H1 (cell line): ENCODE measurements at regions not wholly inside any gene's neighbourhood (a gene's known extent, or its start where the extent isn't known, plus 50 kb on each side); places are given as distances from the start of the nearest gene placed in this dataset.

ENCODE experiments used
- CTCF ChIA-PET: fragments of 300-600 bp; sonication (Branson Sonifier 250); formaldehyde crosslinking; loops from one replicate; lab custom pipeline; 2021; ENCODE audit not compliant: partially characterized antibody; lab: Charles Lee
- POLR2A ChIA-PET: fragments of 300-600 bp; sonication (Branson Sonifier 250); formaldehyde crosslinking; loops from one replicate; lab custom pipeline; 2021; ENCODE audit warnings: inconsistent platforms; ENCODE audit not compliant: partially characterized antibody; lab: Charles Lee
- DNase-seq, 2 experiments: peaks; one replicate each; pipeline versions ENCODE4 v3.0.0 to v3.0.0-alpha.2; 2010 to 2022; ENCODE audit warnings: low spot score in 2 of 2, low read depth in 1 of 2, mixed read lengths in 1 of 2
- FAIRE-seq: peaks from 2 replicates; lab custom pipeline; 2011; peaks lifted over from hg19 to GRCh38; lab: Jason Lieb, UNC
- H2AFZ ChIP-seq: 2 replicates; pipeline ENCODE4 v1.8.1; 2012; ENCODE audit warnings: low read length, inconsistent platforms
- H2AK5ac ChIP-seq: 2 replicates; pipeline ENCODE4 v1.6.1; 2013; ENCODE audit warnings: low read depth, low read length
- H2BK120ac ChIP-seq: replicated peaks from 2 replicates; pipeline ENCODE3; 2013; ENCODE audit warnings: low read depth, low read length, inconsistent platforms
- H2BK12ac ChIP-seq: 2 replicates; pipeline ENCODE4 v1.6.1; 2013; ENCODE audit warnings: low read depth, low read length
- H2BK15ac ChIP-seq: 2 replicates; pipeline ENCODE4 v1.6.1; 2013; ENCODE audit warnings: low read length
- H2BK20ac ChIP-seq: 2 replicates; pipeline ENCODE4 v1.6.1; 2013; ENCODE audit warnings: low read length
- H2BK5ac ChIP-seq: 2 replicates; pipeline ENCODE4 v1.6.1; 2013; ENCODE audit warnings: low read depth, low read length
- H3K14ac ChIP-seq: 2 replicates; pipeline ENCODE4 v1.6.1; 2013; ENCODE audit warnings: inconsistent platforms; ENCODE audit not compliant: insufficient read length
- H3K18ac ChIP-seq: 2 replicates; pipeline ENCODE4 v1.6.1; 2013; ENCODE audit warnings: low read length; ENCODE audit errors: extremely low read depth
- H3K23ac ChIP-seq: 2 replicates; pipeline ENCODE4 v1.6.1; 2013; ENCODE audit warnings: inconsistent platforms; ENCODE audit not compliant: insufficient read length
- H3K23me2 ChIP-seq: 2 replicates; pipeline ENCODE4 v1.6.1; 2013; ENCODE audit warnings: low read depth, low read length
- H3K27ac ChIP-seq: 2 replicates; pipeline ENCODE4 v1.6.1; 2011; ENCODE audit warnings: low read depth, low read length, inconsistent platforms
- H3K27me3 ChIP-seq, 4 experiments: replicated peaks in 1 of 4; 1 replicate in 1 of 4; 2 replicates in 3 of 4; pipeline versions ENCODE4 v1.6.1 to v1.8.1; 2011 to 2013; ENCODE audit warnings: low read length in 3 of 4, mild to moderate bottlenecking in 3 of 4, inconsistent platforms in 2 of 4, mixed read lengths in 2 of 4, moderate library complexity in 1 of 4; ENCODE audit not compliant: control insufficient read depth in 3 of 4, insufficient read depth in 3 of 4; ENCODE audit errors: extremely low read depth in 1 of 4
- H3K36me3 ChIP-seq, 4 experiments: 2 replicates each; pipeline versions ENCODE4 v1.6.1 to v1.8.1; 2011 to 2013; ENCODE audit warnings: mild to moderate bottlenecking in 4 of 4, low read length in 3 of 4, moderate library complexity in 2 of 4, control low read depth in 1 of 4, inconsistent platforms in 1 of 4; ENCODE audit not compliant: insufficient read depth in 4 of 4, control insufficient read depth in 2 of 4
- H3K4ac ChIP-seq: replicated peaks from 2 replicates; pipeline ENCODE3; 2013; ENCODE audit warnings: low read length, low read depth, mixed read lengths, inconsistent platforms; ENCODE audit not compliant: insufficient read length
- H3K4me1 ChIP-seq, 4 experiments: replicated peaks in 1 of 4; 1 replicate in 1 of 4; 2 replicates in 3 of 4; pipeline versions ENCODE4 v1.6.1 to v1.8.1; 2011 to 2013; ENCODE audit warnings: low read length in 3 of 4, inconsistent platforms in 2 of 4, mixed read lengths in 1 of 4; ENCODE audit not compliant: insufficient read depth in 4 of 4, control insufficient read depth in 3 of 4
- H3K4me2 ChIP-seq, 2 experiments: 2 replicates each; pipeline versions ENCODE4 v1.6.1 to v1.8.1; 2011 to 2013; ENCODE audit warnings: low read depth in 2 of 2, low read length in 2 of 2, control low read depth in 1 of 2, inconsistent platforms in 1 of 2, mild to moderate bottlenecking in 1 of 2; ENCODE audit not compliant: insufficient read depth in 1 of 2
- H3K4me3 ChIP-seq, 4 experiments: fragments of 200-600, 300-600 bp in 1 of 4; sonication (generic), shearing (Covaris generic), sonication (Bioruptor Twin) in 1 of 4; 2 replicates each; pipeline versions ENCODE4 v1.5.1 to v1.8.1; 2011 to 2016; ENCODE audit warnings: low read length in 4 of 4, low read depth in 3 of 4, control low read depth in 2 of 4, inconsistent platforms in 2 of 4, mild to moderate bottlenecking in 2 of 4, mixed read lengths in 1 of 4, moderate library complexity in 1 of 4; ENCODE audit not compliant: insufficient read depth in 2 of 4; ENCODE audit errors: extremely low read depth in 1 of 4
- H3K56ac ChIP-seq: replicated peaks from 2 replicates; pipeline ENCODE3; 2013; ENCODE audit warnings: low read depth, mild to moderate bottlenecking, mixed read lengths, low read length, inconsistent platforms; ENCODE audit not compliant: insufficient read length
- H3K79me1 ChIP-seq: 2 replicates; pipeline ENCODE4 v1.6.1; 2013; ENCODE audit warnings: low read depth, low read length, control low read depth
- H3K79me2 ChIP-seq, 2 experiments: 2 replicates each; pipeline versions ENCODE4 v1.6.1 to v1.8.1; 2012 to 2013; ENCODE audit warnings: low read length in 2 of 2, mild to moderate bottlenecking in 2 of 2, inconsistent platforms in 1 of 2; ENCODE audit not compliant: insufficient read depth in 2 of 2, control insufficient read depth in 1 of 2
- H3K9ac ChIP-seq, 4 experiments: replicated peaks in 1 of 4; 1 replicate in 1 of 4; 2 replicates in 3 of 4; pipeline versions ENCODE4 v1.6.1 to v1.8.1; 2011 to 2013; ENCODE audit warnings: low read depth in 3 of 4, low read length in 3 of 4, control low read depth in 2 of 4, mild to moderate bottlenecking in 2 of 4, moderate library complexity in 2 of 4, inconsistent platforms in 1 of 4; ENCODE audit errors: extremely low read depth in 1 of 4
- H3K9me3 ChIP-seq, 2 experiments: 2 replicates each; pipeline versions ENCODE4 v1.6.1 to v1.8.1; 2012 to 2013; ENCODE audit warnings: mild to moderate bottlenecking in 2 of 2, moderate library complexity in 2 of 2, control low read depth in 1 of 2, inconsistent platforms in 1 of 2, low read depth in 1 of 2, low read length in 1 of 2, mixed read lengths in 1 of 2; ENCODE audit not compliant: insufficient read depth in 2 of 2
- H4K20me1 ChIP-seq, 2 experiments: replicated peaks in 1 of 2; 2 replicates each; pipeline versions ENCODE3 to v1.8.1; 2011 to 2013; ENCODE audit warnings: inconsistent platforms in 2 of 2, low read length in 2 of 2, mild to moderate bottlenecking in 1 of 2; ENCODE audit not compliant: insufficient read depth in 2 of 2, control insufficient read depth in 1 of 2
- H4K5ac ChIP-seq: 2 replicates; pipeline ENCODE4 v1.6.1; 2013; ENCODE audit warnings: low read length, low read depth, mixed read lengths, inconsistent platforms; ENCODE audit not compliant: insufficient read length
- H4K8ac ChIP-seq: 2 replicates; pipeline ENCODE4 v1.8.0; 2013; ENCODE audit warnings: mild to moderate bottlenecking, moderate library complexity, low read length, inconsistent platforms; ENCODE audit not compliant: insufficient read depth; ENCODE audit errors: extremely low read depth
- H4K91ac ChIP-seq: replicated peaks from 2 replicates; pipeline ENCODE3; 2013; ENCODE audit warnings: low read length, mixed read lengths, inconsistent platforms; ENCODE audit not compliant: insufficient read length
- ASH2L ChIP-seq: fragments of 200-600, 300-600 bp; sonication (generic); IDR thresholded peaks from one replicate; pipeline ENCODE4 v1.7.1; 2017; ENCODE audit warnings: low read length
- CBX8 ChIP-seq: fragments of 300-800, 300-1000 bp; sonication (generic); IDR thresholded peaks from 2 replicates; pipeline ENCODE4 v1.7.1; 2016; ENCODE audit warnings: low read depth, low read length, borderline replicate concordance
- CTBP2 ChIP-seq: IDR thresholded peaks from 2 replicates; pipeline ENCODE4 v1.7.0; 2011; ENCODE audit warnings: borderline replicate concordance, mild to moderate bottlenecking, moderate library complexity, mixed read lengths, low read length; ENCODE audit not compliant: insufficient read depth, insufficient read length
- EP300 ChIP-seq, 2 experiments: IDR thresholded peaks; 1 replicate in 1 of 2; 2 replicates in 1 of 2; pipeline ENCODE4 v1.6.1; 2011 to 2012; ENCODE audit warnings: low read depth in 2 of 2, low read length in 2 of 2, mild to moderate bottlenecking in 2 of 2, borderline replicate concordance in 1 of 2, inconsistent platforms in 1 of 2, moderate library complexity in 1 of 2
- JUND ChIP-seq: IDR thresholded peaks from 2 replicates; pipeline ENCODE4 v1.6.1; 2011; ENCODE audit warnings: mild to moderate bottlenecking, improper control_type of control experiment, low read length
- KDM1A ChIP-seq: fragments of 200-600, 300-600 bp; sonication (generic); IDR thresholded peaks from 2 replicates; pipeline ENCODE4 v1.7.1; 2016; ENCODE audit warnings: mild to moderate bottlenecking, low read length, borderline replicate concordance
- NANOG ChIP-seq: IDR thresholded peaks from 2 replicates; pipeline ENCODE4 v1.6.1; 2011; ENCODE audit warnings: low read length, low read depth, mild to moderate bottlenecking, inconsistent platforms; ENCODE audit not compliant: insufficient read depth, poor library complexity, severe bottlenecking
- PHF8 ChIP-seq: fragments of 200-600 bp; sonication (generic); conservative IDR thresholded peaks from 2 replicates; pipeline ENCODE4 v1.7.1; 2012; ENCODE audit warnings: low read depth, mild to moderate bottlenecking, inconsistent platforms, low read length, moderate library complexity
- POU5F1 ChIP-seq: IDR thresholded peaks from 2 replicates; pipeline ENCODE4 v1.6.1; 2011; ENCODE audit warnings: low read depth, mild to moderate bottlenecking, low read length, moderate library complexity
- RFX5 ChIP-seq: IDR thresholded peaks from 2 replicates; pipeline ENCODE4 v1.6.1; 2011; ENCODE audit warnings: low read depth, low read length, improper control_type of control experiment, borderline replicate concordance
- RXRA ChIP-seq: IDR thresholded peaks from 2 replicates; pipeline ENCODE4 v1.6.1; 2011; ENCODE audit warnings: low read depth, mild to moderate bottlenecking, low read length, moderate library complexity; ENCODE audit not compliant: insufficient read depth
- SAP30 ChIP-seq: fragments of 300-600 bp; sonication (generic); IDR thresholded peaks from 2 replicates; pipeline ENCODE4 v1.7.1; 2012; ENCODE audit warnings: low read length, moderate library complexity, mild to moderate bottlenecking, inconsistent platforms; ENCODE audit not compliant: insufficient read depth, insufficient replicate concordance
- TCF12 ChIP-seq: IDR thresholded peaks from 2 replicates; pipeline ENCODE4 v1.6.1; 2011; ENCODE audit warnings: low read depth, mild to moderate bottlenecking, low read length
- WGBS, 2 experiments: shearing (Covaris generic) in 1 of 2; methylation state at CpG; one replicate each; pipeline versions ENCODE4 v1.1.6 to v1.1.7; 2013 to 2015; ENCODE audit warnings: low lambda C conversion rate in 2 of 2, mixed read lengths in 2 of 2, inconsistent platforms in 1 of 2, low coverage in 1 of 2, missing lambda C conversion rate in 1 of 2; ENCODE audit not compliant: insufficient replicate concordance in 2 of 2, insufficient coverage in 1 of 2, insufficient read length in 1 of 2; ENCODE audit errors: extremely low coverage in 1 of 2, missing lambda C conversion rate in 1 of 2; 5-methylcytosine and 5-hydroxymethylcytosine counted together

- H2AFZ ChIP-seq: no peak overlapping the region
- no peaks in the 10 kb centered on the region for H3K9me3 ChIP-seq
- H2AK5ac ChIP-seq: no peak overlapping the region
- no peak overlapping the region for H2BK15ac ChIP-seq
- CTCF ChIA-PET: no interaction called here
- no peak overlapping the region for H4K8ac ChIP-seq
- no peak overlapping the region for H3K4me3 ChIP-seq
- POLR2A ChIA-PET: no interaction called here
- no peaks in the 10 kb centered on the region for H3K23me2 ChIP-seq
- no peak overlapping the region for H2BK20ac ChIP-seq
- no peaks in the 10 kb centered on the region for H4K20me1 ChIP-seq
- H3K4me1 ChIP-seq: no peaks in the 10 kb centered on the region
- H3K4me2 ChIP-seq: no peak overlapping the region
- no peak for TF ChIP-seq NANOG
- TF ChIP-seq RXRA: no peak
- no peak for TF ChIP-seq RFX5
- TF ChIP-seq CBX8: no peak
- no peak for TF ChIP-seq KDM1A
- no peak for TF ChIP-seq TCF12
- no peak for TF ChIP-seq PHF8
- no peak for TF ChIP-seq EP300 (IDR thresholded peaks at IDR 0.05; ENCODE audit: borderline replicate concordance in 1 of 2, low read depth in 2 of 2, low read length in 2 of 2)
- no peak for TF ChIP-seq SAP30
- TF ChIP-seq ASH2L: no peak
- TF ChIP-seq JUND: no peak
- TF ChIP-seq POU5F1: no peak
- no peak for TF ChIP-seq CTBP2
- no peak overlapping the region for H3K56ac ChIP-seq
- DNase-seq (no peak), FAIRE-seq (no peak)
- no peak overlapping the region for H4K91ac ChIP-seq
- no peaks in the 10 kb centered on the region for H3K27me3 ChIP-seq
- no peaks in the 10 kb centered on the region for H3K79me2 ChIP-seq
- H3K36me3 ChIP-seq: no peaks in the 10 kb centered on the region
- no peak overlapping the region for H3K14ac ChIP-seq
- no peak overlapping the region for H2BK5ac ChIP-seq
- no peaks in the 10 kb centered on the region for H3K79me1 ChIP-seq
- no peak overlapping the region for H2BK120ac ChIP-seq
- no peak overlapping the region for H3K23ac ChIP-seq
- no peak overlapping the region for H3K9ac ChIP-seq
- no CpG with 5 or more reads among the region's 2 CpGs for WGBS, 2 experiments
- H2BK12ac ChIP-seq: no peak overlapping the region
- H3K27ac ChIP-seq: no peak overlapping the region
- H3K18ac ChIP-seq: no peak overlapping the region
- H3K4ac ChIP-seq: no peak overlapping the region
- no peak overlapping the region for H4K5ac ChIP-seq
Observed at GRCh38 chrX:46165411-46165810, 379.8 kb downstream of the ZNF674 start.
